Hematopoietic multipotent progenitor cell treated with erythropoietin and hydrocortisone succinate and interleukin-3 and kit ligand, for 8 days (in vitro differentiated cells): ENCODE measurements at regions not wholly inside any gene's neighbourhood (a gene's known extent, or its start where the extent isn't known, plus 50 kb on each side); places are given as distances from the start of the nearest gene placed in this dataset.
"Not testable (repeated sequence)": the region's sequence is repeated elsewhere in the genome, so short reads cannot be mapped to it uniquely, and the experiment has no call there.

ENCODE experiments used
- DNase-seq: peaks from one replicate; pipeline ENCODE4 v3.0.0-alpha.2; 2015

DNA sequence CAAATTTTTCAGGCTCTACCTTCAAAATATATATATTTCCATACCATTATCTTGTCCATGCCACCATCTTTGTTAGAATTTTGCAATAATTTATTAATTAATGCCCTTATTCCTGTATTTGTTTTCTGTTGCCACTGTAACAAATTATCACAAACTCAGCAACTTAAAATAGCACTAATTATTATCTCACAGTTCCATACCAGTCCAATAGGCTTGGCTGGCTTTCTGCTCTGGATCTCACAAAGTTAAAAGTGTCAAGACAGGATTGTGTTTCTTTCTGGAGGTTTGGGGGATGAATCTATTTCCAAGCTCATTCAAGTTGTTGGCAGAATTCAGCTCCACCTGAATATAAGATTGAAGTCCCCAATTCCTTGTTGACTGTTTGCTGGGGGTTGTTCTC is 58.6 kb upstream of the SLC38A4 start:
- no peak for DNase-seq

DNA sequence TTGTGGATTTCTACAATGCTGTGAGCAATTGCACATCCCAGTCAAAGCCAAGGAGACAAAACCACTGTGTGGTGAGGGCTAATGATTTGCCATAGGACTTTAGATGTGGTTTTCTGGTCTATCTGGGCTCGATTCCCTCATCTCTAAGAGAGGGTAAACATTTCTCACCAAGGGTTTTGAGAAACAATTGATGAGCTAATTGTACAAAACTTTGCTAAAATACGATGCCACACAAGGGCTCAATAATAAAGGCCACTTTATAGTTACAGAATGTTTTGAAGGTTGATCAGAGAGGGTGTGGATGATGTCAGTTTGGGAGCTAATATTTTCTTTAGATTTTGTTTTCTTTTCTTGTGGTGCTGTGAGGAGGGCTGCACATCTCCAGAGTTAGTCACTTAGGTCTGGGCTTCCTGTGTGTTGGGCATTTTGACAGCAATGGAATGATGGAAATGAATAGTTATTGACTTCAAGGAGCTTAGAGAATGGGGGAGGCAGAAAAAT is 60.8 kb upstream of the SLC38A4 start:
- no peak for DNase-seq

DNA sequence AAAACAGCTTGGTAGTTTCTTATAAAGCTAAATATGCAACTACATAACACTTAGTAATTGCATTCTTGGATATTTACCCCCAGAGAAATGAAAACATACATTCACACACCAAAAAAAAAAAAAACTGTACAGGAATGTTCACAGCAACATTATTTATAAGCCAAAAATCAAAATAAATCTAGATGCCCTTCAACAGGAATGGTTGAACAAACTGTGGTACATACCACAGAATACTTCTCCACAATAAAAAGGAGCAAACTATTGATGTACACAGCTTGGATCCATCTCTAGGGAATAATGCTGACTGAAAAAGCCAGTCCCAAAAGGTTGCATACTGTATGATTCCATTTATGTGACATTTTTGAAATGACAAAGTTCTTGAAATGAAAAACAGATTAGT is 62.1 kb upstream of the SLC38A4 start:
- DNase-seq = no peak

DNA sequence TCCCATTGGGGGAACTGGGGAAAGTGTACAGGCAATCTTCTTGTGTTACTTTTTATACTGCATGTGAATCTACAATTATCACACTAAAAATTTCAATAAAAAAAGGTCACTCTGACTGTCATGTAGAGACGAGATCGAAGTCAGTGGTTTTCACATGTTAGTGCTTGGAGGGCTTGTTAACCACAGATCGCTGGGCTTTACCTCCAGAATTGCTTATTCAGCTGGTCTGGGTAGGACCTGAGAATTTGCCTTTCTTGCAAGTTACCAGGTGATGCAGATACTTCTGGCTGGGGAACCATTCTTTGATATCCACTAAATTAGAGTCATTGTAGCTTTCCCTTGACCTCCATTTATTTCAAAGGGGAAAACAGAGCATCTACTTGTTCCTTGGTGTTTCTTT is 62.8 kb upstream of the SLC38A4 start:
- DNase-seq = no peak

DNA sequence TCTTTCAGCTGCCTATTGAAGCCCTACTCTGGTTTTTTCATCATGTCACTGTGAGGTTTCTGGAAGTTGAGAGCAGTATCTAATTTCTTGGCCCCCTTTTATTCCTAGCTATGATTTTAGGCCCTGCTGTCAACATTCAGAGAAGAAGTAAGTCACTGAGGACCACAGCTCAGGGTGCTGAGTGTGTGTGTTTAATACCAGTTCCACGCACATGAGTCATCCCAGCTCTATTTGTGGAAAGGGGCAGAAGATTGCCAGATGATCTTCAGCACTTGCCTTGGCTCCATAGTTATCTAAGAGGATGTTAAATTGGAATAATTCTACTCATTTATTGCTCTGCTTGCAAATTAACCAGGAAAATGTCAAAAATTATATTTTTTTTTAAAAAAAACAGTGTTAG is 65.5 kb upstream of the SLC38A4 start:
- no peak for DNase-seq

DNA sequence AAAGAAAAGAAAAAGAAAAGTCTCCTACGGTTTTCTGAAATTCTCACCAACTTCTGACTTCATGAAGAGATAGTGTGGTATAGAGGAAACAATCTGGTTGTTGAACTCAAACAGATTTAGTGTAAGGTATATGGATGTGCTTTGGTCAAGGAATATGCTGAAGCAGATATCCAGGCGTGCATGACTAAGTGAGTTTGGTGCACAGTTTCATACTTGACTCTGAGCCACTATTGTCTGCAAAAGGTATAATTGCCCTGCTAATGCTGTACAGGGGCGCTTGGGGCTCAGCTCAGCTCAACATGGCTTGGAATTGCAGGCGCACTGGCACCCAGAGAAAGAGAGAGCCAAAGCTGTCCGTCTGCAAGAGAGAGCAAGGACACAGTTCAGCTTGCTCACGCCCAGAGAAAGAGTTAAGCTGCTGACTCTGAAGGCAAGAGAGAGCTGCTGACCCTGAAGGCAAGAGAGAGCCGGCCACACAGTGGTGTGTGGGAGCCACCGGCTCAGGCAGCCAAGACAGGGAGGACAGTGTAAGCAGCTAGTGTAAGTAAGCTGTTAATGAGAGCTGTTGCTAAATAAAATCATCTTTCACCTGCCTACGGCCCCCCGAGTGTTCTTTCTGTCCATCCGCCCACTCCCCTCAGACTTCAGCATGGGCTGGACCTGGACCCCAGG is 66.4 kb upstream of the SLC38A4 start:
- DNase-seq = no peak

DNA sequence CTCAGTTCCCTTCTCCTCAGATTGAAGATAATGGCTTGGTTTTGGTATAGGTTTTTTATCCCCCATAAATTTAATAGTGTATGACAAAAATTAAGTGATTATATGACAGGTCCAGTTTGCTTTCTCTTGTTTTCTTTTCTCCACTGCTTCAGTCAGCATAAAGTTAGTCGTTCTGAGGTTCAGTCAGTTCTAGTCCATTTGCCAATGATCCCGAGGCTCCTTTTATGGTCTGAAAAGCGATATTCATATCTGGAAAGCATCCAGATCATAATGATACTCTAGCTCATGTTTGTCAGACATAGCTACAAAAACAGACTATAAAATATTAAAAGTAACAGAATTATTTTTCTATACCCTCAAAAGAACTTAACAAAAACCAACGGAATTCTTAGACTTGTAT is 67.1 kb upstream of the SLC38A4 start:
- DNase-seq = no peak

DNA sequence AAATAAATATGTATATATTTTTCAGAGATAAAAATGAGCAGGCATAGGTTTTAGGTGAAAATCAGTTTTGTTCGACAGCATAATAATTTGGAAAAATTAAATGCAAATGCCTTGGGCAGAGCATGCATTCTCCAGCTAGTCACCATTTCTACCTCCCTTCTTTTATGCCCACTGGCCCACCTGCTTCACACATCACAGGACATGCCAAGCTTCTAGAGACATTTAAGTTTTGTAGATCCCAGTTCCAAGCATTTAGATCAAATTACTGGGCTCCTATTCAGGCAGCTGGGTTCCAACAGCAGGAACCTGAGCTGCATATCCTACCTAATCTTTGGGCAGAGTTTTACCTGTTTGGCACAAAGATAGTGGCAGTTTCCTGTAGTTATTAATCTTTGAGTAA is 67.6 kb upstream of the SLC38A4 start:
- DNase-seq = no peak

DNA sequence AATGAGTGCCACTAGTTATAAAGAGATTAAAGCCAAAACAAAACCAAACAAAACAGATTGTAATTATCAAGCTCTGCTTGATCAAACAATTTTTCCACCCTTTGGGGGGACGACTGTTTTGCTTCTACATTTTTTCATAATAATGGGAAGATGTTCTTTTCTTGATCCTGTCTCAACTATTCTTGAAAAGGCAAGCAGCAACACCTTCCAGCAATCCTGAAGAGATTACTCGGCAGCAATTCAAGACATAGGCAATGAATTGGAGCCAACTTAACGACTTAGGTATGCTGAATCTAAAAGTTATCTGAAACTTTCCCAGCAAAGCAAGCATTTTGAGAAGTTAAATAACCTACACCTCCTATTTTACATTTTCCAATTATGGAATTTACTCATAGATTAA is 69.9 kb upstream of the SLC38A4 start:
- DNase-seq = no peak

DNA sequence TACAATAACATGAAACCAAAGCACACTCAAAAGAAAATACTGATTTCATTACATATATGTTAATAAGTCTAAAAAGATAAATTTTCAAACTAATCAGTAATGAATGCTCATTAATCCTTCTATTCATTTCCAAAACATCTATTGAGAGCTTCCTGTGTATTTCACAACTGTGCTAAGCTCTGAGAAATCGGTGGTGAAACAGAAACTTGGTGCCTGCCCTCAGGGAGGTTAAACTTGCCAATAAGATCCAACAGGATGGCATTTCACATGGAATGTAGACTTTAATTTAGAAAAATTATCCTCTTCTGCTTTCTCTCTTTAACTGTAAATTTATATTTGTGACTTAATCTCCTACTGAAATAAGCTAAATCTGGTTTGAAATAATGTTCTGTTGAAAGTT is 70.9 kb upstream of the SLC38A4 start:
- DNase-seq = no peak

DNA sequence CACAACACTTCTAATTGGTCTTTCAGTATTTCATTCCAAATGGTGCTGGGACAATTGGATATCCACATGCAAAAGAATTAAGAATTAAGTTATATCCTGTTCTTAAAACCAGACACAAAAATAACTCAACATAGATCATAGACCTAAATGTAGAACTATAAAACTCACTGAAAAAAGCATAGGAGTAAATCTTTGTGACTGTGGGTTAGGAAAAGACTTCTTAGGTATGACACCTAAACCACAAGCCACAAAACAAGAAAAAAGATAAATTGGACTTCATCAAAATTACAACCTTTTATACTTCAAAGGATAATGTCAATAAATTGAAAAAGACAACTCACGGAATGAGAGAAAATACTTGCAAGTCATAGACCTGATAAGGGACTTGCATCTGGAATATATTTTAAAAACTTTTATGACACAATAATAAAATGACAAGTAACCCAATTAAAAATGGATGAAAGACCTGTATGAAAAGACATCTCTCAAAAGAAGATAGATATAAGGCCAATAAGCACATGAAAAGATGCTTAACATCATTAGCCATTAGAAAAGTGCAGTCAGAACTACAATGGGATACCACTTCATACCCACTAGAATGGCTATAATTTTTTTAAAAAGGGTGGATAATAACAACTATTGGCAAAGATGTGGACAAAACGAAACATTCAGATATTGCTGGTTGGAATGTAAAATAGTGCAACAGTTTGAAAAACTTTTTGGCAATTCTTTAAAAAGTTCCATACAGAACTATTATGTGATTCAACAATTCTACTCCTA is 72.5 kb upstream of the SLC38A4 start:
- DNase-seq = no peak

DNA sequence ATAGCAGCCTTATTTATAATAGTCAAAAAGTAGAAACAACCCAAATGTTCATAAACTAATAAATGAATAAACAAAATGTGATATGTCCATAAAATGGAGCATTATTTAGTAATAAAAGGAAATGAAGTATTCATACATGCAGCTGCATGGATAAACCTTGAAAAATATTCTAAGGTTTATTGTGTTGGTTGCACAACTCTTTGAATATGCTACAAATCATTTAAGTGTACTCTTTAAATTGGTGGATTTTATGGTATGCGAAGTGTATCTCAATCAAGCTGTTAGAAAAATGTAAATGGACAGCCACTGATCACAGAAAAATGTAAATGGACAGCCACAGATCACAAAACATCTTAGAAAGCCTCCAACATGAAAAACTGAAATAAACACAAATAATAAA is 73.2 kb upstream of the SLC38A4 start:
- DNase-seq = no peak

DNA sequence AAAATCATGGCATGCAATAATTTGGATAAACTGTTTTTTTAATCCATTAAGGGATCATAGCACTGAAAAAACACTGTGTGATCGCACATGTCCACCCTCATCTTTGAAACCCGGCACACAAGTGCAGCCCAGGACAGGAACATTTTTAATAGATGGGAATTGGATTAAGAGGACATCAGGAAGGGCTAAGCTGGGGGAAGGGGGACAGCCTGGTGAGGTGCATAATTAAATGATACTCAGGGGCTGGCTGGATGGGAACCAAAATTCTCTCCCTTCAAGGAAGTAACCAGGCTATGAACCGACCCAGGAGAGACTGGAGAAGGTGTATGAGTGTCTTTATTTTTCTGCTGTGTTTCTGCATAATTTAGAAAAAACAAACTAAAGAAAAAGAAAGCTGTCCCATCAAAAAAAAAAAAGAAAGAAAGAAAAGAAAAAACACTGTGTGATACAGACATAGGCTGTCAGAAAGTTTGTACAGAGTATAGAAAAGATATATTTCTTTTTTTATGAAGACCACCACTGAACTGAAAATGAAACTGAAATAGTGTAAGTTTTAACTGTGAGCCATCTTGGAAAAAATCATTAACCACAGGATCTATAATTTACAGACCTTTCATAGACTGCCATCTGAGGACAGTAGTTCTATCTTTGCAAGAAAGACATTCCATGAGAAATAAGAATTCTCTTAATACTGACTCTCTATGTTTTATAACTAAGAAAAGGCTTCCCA is 75.1 kb upstream of the SLC38A4 start:
- DNase-seq = no peak

DNA sequence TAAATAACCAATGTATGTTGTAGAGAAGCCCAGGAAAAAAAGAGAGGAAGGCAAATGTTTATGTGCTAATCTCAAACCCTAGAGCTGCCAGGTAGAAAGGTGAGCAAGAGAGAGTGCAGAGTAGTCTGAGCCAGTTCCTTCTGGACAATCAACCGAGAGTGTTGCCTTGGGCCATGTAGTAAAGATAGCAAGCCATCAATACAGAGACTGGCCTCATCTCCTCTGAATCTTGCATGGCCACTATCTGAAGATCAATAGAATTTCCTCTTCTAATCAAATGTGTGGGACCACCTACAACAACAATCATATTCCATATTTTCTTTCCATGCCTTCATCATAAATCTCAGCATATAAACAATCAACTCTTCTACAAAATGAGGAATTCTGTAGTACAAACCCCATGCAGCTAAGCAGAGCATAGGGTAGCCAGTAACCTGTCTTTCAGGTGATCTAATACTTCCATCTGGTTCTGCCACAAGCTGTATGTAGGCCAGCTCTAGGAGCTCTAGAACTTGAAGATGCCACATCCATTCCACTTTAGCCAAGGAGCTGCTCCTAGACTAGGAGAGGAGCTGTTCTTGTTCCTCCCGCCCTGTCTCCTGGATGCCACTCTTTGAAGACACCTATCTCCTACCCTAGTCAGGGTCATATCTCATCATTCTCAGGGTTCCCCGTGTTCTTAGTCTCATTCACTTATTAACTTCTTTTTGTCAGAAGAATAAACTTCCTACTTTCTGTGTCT is 75.8 kb upstream of the SLC38A4 start:
- DNase-seq = no peak

DNA sequence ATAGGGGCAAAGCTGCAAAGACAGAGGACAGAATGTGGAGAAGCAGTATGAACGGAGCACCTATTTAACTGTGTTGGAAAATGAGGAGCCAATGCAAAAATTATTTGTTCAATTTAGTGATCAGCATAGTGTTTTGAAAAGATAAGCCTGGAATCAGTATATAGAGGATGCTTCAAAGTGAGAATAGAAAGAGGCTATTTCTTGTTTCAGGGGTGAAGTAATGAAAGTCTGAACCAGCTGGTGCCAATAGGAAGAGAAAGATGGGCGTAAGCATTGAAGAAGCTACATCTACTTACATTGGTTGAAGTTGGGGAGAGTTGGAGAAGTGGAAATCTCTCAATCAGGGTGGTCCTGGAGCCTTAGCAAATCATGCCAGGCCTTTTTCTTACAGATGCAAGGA is 77.3 kb upstream of the SLC38A4 start:
- DNase-seq = no peak

DNA sequence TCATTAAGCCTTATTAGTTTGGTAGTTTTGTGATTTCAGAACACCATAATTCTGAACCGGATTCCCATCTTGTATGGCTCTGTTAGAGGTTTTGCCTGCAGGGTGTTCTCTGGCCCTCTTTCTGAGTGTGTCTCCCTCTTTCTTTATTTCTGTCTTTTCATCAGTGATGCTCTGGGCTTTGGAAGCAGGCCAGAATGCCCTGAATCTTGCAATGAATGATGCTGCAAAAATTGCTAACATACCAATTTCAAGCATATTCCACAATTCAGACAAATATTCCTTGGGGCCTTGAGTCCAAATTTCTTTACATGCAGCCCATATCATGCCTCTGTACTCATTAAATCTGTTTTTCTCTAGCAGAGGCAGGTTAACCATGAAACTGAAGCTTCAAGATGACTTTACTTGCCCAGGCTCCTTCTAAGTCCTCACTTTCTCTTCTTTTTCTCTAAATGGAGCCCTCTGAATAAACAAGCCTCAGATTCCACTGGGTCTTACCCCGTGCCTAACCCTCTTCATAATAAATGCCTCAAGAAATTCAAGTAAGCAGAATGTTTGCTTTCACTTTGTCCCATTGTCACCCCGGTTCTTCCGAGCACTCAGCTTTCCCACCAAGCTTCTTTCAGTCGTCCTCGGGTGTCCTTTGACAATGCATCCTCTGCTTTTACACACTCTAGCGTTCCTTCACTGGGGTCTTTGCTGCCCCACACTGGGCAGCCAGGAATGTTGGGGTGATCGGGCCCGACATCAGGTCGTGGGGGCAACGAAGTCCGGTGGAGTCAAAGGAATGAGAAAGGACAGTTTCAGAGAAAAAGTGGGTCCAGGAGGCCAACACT is 78.8 kb upstream of the SLC38A4 start:
- no peak for DNase-seq

DNA sequence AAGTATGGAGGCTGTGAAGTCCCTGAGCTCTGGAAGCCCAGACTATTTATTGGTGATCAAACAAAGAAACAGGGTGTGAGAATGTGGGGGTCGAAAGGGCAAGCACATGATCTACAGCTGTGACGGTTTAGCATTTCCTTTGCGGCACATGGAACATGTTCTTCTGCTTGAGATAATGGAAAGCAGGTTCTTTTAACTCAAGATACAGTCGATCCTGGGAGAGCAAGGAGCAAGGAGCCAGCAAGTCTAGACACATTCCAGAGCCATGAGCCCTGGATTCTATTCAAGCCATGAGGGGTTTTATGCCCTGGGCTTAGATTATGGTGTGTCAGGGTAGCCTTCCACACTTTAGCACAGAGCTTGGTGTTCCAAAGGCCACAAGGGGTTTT is 79.4 kb upstream of the SLC38A4 start:
- not testable (repeated sequence) for DNase-seq

DNA sequence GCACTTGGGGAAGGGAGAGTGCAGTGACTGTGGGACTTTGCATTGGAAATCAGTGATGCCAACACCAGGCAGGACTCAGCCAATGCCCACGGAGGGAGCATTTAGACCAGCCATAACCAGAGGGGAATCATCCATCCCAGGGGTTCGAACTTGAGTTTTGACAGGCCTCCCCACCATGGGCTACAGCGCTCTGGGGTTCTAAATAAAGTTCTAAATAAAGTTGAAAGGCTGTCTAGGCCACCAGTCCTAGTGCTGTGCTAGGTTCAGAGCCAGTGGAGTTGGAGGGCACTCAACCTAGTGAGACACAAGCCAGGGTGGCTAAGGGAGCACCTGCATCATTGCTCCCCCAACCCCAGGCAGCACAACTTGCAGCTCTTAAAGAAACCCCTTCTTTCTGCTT is 82.0 kb upstream of the SLC38A4 start:
- no peak for DNase-seq

DNA sequence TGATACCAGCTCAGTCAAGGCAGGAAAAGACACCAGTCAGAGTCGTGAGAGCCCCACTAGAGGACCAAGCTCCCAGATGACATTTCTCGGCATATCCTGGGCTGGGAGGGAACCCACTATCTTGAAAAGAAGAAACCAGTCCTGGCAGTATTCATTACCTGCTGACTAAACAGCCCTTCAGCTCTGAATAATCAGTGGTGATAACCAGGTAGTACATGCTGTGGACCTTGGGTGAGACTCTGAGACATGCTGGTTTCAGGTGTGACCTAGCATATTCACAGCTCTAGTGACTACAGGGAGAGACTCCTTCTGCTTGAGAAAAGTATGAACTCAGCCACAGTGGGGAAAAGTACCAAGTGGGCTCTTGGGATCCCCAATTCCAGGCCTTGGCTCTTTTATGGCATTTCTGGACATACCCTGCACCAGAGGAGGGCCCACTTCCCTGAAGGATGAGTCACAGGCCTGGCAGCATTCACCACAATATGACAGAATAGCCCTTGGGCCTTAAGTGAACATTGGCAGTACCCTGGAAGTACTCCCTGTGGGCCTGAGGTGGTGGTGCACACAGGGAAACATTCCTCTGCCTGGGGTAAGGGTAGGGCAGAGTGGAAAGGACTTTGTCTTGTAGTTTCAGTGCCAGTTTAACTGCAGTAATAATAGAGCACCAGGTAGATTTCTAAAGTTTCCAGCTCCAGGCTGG is 82.6 kb upstream of the SLC38A4 start:
- no peak for DNase-seq

DNA sequence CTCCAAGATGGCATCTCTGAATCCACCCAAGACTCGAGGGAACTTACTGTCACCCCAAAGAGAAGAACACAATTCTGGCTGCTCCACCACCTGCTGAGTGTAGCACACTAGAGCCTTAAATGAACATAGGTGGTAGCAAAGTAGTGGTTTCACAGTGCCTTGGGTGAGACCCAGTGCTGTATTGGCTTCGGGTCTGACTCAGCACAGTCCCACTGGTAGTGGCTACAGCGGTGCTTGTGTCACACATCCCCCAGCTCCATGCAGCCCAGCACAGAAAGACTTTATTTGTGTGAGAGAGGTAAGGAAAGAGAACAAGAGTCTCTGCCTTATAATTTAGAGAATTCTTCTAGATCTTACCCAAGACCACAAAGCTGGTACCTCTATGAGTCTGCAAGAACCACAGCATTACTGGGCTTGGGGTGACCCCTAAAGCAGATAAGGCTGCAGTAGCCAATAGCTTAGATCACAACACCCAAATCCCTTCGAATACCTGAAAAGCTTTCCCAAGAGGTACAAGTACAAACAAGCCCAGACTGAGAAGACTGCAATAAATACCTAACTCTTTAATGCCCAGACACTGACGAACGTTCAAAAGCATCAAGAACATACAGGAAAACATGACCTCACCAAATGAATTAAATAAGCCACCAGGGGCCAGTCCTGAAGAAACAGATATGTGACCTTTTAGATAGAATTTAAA is 83.3 kb upstream of the SLC38A4 start:
- no peak for DNase-seq

DNA sequence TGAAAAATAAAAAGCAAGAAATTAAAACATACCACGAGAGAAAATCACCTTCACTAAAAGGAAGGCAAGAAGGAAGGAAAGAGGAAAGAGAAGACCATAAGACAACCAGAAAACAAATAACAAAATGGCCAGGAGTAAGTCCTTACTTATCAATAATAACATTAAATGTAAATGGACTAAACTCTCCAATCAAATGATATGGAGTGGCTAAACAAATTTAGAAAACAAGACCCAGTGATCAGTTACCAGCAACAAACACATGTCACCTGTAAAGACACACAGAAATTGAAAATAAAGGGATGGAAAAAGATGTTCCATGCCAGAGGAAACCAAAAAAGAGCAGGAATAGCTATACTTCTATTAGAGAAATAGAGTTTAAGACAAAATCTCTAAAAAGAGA is 85.0 kb upstream of the SLC38A4 start:
- DNase-seq = no peak
